ENCODE measurements at regions not wholly inside any gene's neighbourhood (a gene's known extent, or its start where the extent isn't known, plus 50 kb on each side); places are given as distances from the start of the nearest gene placed in this dataset.

DNA sequence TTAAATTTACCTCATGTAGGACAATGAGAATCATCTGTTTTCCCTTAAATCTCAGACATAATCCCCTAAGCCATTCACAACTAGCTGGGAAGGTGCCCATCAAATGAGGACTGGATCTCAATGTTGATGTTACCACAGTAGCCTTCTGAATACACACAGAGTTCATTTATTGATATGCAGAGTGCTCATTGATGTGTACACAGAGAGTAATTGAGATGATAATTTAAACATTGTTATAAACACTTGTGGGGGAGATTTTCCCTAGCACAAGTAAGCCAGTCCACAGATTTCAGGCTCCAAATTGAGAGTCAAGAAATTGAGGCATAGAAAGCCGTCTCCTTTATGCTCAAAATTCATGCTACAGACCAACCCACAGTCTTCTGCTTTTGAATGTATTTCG is 273.4 kb upstream of the TRPC5 start:
- H2BK20ac ChIP-seq (ENCODE audit: low read depth, low read length): no peak overlapping the region
- H3K14ac ChIP-seq (replicated peaks; ENCODE audit: low read depth, low read length): no peak overlapping the region
- DNase-seq (no peak), ATAC-seq (ENCODE audit: low read depth) (no peak)
- BruUV-seq (replicated peaks): no TSS peak
- H3K9me3 ChIP-seq (ENCODE audit: control insufficient read depth, insufficient read depth, low read length): no peaks in the 10 kb centered on the region
- no peak overlapping the region for H3K18ac ChIP-seq (ENCODE audit: low read depth, low read length)
- H3K9me1 ChIP-seq (ENCODE audit: insufficient read depth, low read length): no peaks in the 10 kb centered on the region
- H2BK120ac ChIP-seq (ENCODE audit: low read depth, low read length): no peak overlapping the region
- no peak overlapping the region for H2AK9ac ChIP-seq (replicated peaks; ENCODE audit: low read depth, low read length, poor library complexity)
- in situ Hi-C loops (cut with MboI; ENCODE audit: low sequenced_read_pairs): no loop called here
- H3K4me1 ChIP-seq (ENCODE audit: control insufficient read depth, insufficient read depth, low read length): no peaks in the 10 kb centered on the region
- H3K9ac ChIP-seq (ENCODE audit: low read depth, low read length): no peak overlapping the region
- no peak overlapping the region for H2AFZ ChIP-seq (replicated peaks; ENCODE audit: low read length, poor library complexity)
- no peak overlapping the region for H3K56ac ChIP-seq (ENCODE audit: extremely low read depth, insufficient read depth, low read length)
- WGBS, 2 experiments (ENCODE audit: extremely low coverage in 2 of 2, insufficient read length in 1 of 2): no CpG with 5 or more reads among the region's 2 CpGs
- no peak overlapping the region for H2AK5ac ChIP-seq (ENCODE audit: low read depth, low read length)
- no peak overlapping the region for H4K5ac ChIP-seq (ENCODE audit: low read depth, low read length)
- H2BK5ac ChIP-seq (ENCODE audit: low read depth, low read length, poor library complexity, severe bottlenecking): no peak overlapping the region
- H3K36me3 ChIP-seq (ENCODE audit: control insufficient read depth, insufficient read depth, low read length): no peaks in the 10 kb centered on the region
- ChIA-PET CTCF (no interaction called here), POLR2A (ENCODE audit: unreplicated experiment) (no interaction called here)
- H3K4me2 ChIP-seq (ENCODE audit: low read depth, low read length): no peak overlapping the region
- H2BK15ac ChIP-seq (ENCODE audit: low read depth, low read length): no peak overlapping the region
- H4K20me1 ChIP-seq (ENCODE audit: insufficient read depth, low read length): no peaks in the 10 kb centered on the region
- no peak overlapping the region for H3K4me3 ChIP-seq (ENCODE audit: insufficient read depth, low read depth, low read length)
- intact Hi-C loops (cut with micrococcal nuclease): no loop called here
- dilution Hi-C loops (cut with HindIII; ENCODE audit: low sequenced_read_pairs, unreplicated experiment): no loop called here
- no peak overlapping the region for H3K4ac ChIP-seq (ENCODE audit: low read depth, low read length)
- H3K23ac ChIP-seq (ENCODE audit: low read depth, low read length): no peak overlapping the region
- TF ChIP-seq CEBPB (IDR thresholded peaks at IDR 0.05; ENCODE audit: low read depth, low read length): no peak
- TF ChIP-seq MXI1 (IDR thresholded peaks at IDR 0.05; ENCODE audit: borderline replicate concordance, low read depth, low read length): no peak
- TF ChIP-seq NFE2L2 (IDR thresholded peaks at IDR 0.05; ENCODE audit: low read depth, low read length): no peak
- no peak for TF ChIP-seq MAFK (IDR thresholded peaks at IDR 0.05; ENCODE audit: low read depth, low read length)
- no peak for TF ChIP-seq USF2 (IDR thresholded peaks at IDR 0.05; ENCODE audit: low read depth, low read length)
- no peak for TF ChIP-seq MAZ (IDR thresholded peaks at IDR 0.05; ENCODE audit: borderline replicate concordance, low read depth, low read length)
- no peak for TF ChIP-seq CHD1 (IDR thresholded peaks at IDR 0.05; ENCODE audit: low read depth, low read length)
- H3K79me1 ChIP-seq (ENCODE audit: low read depth in 1 of 2, low read length in 2 of 2): no peaks in the 10 kb centered on the region
- no peak overlapping the region for H3K27ac ChIP-seq (ENCODE audit: insufficient read depth, low read length)
- H4K8ac ChIP-seq (ENCODE audit: low read depth in 2 of 2, low read length in 2 of 2): no peak overlapping the region
- no peak overlapping the region for H4K91ac ChIP-seq (ENCODE audit: insufficient read depth, low read depth, low read length)
- H3K27me3 ChIP-seq (ENCODE audit: control insufficient read depth, insufficient read depth, low read length): no peaks in the 10 kb centered on the region
